Anterior cingulate cortex (tissue), 58 donors: ENCODE measurements at regions not wholly inside any gene's neighbourhood (a gene's known extent, or its start where the extent isn't known, plus 50 kb on each side); places are given as distances from the start of the nearest gene placed in this dataset.
"Not testable (repeated sequence)": the region's sequence is repeated elsewhere in the genome, so short reads cannot be mapped to it uniquely, and the experiment has no call there.

Experiments used
- DNase-seq, 58 donors: peaks; one replicate each; lab custom pipeline; 2025; lab: John Stamatoyannopoulos, UW

DNA sequence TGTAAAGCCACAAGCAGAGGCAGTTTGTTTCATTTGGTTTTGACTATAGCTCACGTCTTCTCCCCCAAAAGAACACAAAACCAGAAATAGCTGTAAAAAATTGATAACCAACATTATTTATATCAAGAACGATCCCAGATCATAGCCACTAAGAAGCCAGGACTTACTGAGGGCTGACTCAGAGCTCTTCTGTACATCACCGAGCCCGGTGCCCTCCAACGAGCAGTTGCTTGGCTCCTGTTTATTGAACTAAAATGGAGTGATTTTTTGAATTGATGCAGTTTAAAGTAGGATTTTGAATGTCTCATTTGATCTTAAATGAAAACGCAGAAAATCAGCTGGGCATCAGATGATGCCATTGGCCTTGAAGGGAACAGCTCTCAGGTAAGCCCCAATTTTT is 343.3 kb downstream of the INSIG2 start:
- DNase-seq, result no peak

DNA sequence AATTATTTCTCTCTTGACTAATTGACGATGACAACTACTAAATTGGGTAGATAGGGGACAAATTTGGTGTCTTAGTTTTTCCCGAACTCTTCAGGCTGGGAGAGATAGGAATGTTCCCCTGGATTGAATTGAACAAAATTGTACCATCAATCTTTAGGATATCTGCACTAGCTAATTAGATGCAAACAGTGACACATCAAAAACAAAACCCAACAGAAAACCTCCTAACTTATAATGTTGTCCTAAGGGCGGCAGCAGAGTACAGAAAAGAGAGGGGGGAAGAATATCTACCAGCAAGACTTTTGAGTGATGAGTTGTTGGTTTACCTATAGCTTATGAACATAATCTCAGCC is 342.9 kb downstream of the INSIG2 start:
- no peak for DNase-seq

DNA sequence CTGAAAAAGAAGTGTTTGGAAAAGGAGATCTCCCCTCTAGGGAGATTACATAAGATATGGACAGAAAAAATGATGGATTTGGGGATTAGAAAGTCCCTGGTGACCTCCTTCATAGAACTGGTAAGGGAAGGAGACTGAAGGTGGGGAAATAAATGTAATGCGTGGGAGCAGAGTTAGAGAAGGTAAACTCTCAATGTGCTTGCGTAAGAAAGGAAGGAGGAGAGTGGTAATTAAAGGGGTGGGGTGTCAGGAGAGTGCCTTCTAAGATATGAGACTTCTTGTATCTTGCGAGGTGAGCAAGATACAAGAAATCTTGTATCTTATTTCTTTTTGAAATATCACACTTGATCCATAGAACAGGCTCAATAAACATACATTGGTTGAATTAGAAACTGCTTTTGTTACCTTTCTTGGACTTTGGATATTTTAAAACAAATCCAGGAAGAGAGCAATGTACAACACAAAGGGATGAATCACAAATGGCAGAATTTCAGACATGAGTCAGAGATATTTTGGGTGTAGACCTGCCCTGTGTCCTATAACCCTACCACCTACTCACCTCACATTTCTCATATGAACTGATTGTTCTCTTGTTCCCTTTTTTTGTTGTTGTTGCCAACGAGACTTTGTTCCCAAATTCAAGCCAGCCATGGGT is 342.4 kb downstream of the INSIG2 start:
- no peak for DNase-seq

DNA sequence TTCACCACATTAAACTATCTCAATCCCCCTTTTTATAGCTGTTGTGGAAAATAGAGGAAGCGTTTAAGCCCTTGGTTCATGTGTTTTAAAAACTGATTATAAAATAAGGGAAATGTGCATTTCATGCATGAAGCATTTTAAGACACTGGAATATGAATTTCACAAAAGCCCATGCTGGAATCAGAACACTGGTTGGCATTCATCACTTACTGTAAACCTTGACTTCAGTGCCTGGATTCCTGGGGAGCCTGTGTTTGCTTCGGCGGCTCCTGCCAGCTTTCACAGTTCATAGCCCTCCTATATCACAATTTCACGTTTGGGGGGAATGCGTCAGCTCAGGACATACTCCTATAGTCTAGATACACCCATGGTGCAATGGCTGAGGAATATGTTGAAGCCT is 336.9 kb downstream of the INSIG2 start:
- DNase-seq, result no peak

DNA sequence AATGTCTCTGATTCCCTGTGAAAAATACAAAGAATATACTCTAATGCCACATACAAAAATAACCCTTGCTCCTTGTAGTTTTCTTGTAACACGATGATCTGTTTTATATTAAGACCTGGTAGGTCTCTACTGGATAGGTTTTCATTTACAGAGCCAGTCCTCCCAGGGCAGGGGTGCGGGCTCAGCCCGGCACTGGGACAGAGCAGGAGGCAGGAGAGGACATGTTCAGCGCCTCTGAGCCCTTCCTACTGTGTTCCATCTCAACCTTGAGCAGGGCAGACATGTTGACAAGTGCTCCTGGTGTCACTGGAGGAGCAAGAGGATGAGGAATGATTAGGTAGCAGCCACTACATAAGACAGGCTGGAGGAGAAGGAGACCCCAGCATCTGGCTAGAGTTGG is 335.5 kb downstream of the INSIG2 start:
- DNase-seq, result no peak

DNA sequence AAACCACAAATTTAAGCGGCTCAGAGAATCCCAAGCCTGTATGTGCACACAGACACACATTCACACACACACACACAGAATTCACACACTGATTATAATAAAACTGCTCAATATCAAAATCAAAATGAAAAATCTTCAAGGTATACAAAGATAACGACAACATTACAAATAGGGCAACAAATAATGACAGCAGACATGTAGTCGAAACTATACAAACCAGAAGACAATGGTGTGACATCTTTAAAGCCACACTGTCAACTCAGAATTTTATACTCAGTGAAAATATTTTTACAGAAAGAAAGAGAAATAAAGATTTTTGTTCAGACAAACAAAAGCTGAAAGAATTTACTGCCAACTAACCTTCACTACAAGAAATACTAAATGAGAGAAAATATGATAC is 333.4 kb downstream of the INSIG2 start:
- no peak for DNase-seq

DNA sequence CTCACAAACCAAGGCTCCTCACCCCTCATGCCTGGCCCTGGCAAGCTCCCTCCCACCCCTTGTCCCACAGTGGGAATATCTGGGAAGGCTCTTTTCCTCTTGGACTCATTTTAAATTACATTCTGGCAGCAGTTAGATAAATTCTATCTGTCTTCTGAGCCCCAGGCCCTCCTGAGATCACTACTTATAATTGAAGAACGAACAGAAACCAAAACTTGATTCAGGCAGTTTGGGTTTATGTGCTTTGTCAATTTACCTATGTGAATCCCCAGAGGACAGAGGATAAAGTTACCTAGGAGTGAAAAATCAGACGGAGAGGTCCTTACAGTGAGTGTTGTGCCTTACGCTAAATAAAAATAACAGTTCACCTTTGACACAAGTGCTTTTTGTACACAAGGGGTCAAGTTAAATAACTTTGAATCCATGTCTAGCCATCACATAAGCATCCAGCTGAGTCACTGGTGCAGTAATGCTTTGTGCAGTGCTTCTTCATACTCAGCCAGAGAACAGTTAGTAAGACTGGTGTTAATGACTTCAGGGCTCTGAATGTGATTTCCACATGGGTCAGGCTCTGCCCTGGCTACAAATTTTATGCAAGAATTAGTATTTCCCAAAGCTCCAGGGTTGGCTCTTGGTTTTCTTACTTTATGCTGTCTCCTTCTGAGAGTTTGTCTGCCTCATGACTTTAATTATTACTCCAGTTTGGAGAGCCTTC is 329.3 kb downstream of the INSIG2 start:
- DNase-seq, result no peak

DNA sequence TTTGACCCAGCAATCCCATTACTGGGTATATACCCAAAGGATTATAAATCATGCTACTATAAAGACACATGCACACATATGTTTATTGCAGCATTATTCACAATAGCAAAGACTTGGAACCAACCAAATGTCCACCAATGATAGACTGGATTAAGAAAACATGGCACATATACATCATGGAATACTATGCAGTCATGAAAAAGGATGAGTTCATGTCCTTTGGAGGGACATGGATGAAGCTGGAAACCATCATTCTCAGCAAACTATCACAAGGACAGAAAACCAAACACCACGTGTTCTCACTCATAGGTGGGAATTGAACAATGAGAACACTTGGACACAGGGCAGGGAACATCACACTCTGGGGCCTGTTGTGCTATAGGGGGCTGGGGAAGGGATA is 326.9 kb downstream of the INSIG2 start:
- DNase-seq, result not testable (repeated sequence)

DNA sequence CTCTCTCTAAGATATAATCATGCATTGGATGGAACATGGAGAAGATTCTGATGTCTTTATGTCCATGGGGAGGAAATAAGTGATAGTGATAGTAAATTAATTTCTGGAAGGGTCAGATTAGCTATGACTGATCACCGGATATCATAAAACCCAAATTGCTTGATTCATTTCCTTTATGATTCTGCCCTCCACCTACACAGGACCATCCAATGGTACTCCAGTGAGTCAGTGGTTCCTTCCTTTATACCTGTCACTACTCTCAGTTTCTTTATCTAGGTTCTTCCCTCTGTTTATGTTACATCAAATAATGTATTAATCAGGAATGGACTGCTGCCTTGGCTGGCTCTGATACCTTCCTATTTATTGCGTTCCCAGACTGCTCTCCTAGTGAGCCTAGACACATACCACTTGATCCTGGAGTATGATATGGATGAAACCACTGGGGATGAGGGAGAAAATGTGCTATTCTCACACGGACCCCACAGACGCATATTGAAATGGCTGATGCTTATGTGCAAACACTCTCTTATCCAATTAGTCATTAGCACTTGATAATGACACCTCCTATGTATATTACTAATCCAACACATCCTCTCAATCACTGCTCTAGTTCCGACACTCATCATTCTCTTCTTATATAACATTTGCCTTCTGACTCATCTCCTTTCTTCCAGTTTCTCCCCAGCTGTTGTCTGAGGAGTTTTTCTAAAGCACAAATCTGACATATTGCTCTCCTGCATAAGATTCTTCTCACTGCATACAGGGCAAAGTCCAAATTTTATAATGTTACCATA is 315.6 kb downstream of the INSIG2 start:
- DNase-seq, result no peak

DNA sequence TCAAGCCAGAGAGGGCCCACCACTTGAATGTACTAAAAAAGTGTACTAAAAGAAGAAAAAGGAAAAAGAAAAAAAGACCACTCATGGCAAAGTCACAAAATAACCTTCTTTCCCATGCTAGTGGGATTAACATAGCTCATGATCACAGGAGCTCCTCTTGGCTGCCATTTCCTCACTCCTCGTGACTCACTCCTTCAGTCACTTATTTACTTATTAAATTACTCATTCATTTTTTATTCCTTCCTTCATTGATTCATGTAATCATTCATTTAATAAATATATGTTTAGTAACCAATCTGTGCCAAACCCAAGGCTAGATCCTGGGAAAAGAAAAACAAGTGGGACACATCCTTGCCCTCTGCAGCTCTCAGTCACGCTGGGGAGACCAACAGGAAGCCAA is 300.5 kb downstream of the INSIG2 start:
- no peak for DNase-seq

DNA sequence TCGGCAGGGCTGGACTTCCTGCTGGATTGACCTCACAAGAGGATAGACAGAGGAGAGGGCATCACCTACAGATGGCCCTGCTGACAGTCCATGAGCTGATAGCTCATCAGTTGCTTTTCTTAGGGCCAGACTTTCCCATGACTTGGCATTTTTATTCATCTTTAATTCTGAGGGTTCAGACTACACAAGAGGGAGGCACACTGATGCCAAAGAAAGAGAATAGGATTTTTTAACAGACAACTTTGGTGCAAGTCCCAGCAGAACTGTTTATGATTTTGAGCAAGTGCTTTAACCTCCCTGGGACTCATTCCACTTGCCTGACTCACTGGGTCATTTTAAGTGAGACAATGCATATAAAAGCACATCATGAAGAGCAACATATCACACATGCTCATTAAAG is 299.2 kb downstream of the INSIG2 start:
- no peak for DNase-seq

DNA sequence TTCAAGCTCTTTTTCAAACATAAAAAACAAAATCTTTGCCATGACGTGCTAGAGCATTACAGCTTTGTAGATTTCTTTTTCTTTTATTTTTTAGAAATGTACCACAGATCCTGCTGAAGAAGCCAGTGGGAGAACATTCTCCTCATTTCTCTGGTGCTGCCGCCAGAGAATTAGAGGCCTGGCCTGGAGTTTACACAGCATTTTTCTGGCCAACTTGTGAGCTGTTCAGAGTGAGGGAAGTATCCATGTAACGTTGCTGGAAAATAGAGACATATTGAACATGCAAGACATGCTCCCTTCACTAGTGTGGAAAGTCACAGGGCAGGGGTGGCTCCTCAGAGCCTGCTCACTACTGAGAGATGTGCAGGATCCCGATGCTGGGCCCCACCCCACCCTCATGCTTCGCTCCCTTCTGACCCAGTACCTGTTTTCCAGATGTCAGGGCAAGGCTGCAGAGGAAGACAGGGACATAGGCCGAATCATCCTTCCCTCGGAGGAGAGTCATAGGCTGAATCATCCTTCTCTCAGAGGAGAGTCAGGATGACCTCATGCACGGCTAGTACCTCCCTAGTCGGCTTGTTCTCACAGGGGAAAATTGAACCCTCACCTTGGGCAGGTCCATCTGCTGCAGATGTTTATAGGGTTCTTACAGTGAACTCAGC is 298.5 kb downstream of the INSIG2 start:
- DNase-seq, result no peak

DNA sequence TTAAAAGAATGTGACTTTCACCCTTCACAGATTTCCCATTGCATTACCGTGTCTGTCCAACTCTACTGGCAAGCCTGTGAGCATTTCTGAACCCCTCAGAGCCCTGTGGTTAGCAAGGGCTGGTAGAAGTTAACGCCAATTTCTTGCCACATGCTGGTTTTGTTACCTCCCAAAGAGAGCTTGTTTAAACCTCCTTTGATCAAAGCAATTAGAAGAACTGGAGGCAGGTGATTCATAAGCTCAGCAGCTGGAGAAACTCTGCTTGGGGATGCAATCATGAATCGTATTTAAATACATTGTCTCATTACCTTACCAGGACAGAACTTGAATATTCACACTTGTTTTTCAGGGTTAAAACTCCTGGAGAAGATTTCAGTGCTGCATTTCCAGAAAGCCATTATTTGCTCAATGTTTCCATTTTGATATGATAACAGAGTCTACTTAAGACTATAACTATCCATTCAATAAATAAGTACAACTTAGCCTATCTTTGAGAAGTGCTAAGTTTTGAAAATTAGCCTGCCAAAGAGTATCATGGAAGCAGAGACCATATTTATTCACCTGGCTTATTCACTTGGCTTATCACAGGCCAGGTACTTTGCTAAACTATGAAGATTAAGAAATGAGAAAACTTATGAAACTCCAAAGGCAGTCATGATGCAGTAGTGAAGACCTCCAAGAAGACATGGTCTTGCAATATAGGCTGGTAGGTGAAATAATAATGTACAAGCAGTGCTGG is 292.8 kb downstream of the INSIG2 start:
- no peak for DNase-seq

DNA sequence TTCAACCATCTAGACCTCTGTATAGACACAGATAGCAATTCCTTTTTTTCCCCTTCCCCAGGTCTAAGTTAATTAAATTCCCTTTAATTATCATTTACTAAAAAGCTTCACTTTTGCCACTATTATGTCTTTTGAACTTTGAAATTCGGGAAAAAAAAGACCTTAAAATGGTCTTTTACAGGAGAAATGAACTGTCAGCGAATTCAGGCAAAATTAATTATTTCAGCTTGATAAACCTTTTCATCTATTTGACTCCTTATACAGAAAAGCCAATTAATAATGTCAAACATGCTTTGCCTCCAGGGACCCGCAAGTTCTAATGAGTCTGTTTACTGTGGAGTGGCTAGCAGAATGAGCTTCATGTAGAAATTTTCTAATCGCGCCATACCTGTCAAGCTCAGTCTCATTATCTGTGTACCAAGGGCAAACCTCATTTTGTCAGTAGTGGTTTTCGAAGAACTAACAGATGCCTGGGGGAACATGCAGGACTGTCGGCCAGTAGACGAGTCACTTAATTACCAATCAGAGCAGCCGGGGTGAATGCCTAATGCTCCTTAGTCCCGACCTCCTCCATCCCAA is 287.7 kb downstream of the INSIG2 start:
- DNase-seq, result no peak

DNA sequence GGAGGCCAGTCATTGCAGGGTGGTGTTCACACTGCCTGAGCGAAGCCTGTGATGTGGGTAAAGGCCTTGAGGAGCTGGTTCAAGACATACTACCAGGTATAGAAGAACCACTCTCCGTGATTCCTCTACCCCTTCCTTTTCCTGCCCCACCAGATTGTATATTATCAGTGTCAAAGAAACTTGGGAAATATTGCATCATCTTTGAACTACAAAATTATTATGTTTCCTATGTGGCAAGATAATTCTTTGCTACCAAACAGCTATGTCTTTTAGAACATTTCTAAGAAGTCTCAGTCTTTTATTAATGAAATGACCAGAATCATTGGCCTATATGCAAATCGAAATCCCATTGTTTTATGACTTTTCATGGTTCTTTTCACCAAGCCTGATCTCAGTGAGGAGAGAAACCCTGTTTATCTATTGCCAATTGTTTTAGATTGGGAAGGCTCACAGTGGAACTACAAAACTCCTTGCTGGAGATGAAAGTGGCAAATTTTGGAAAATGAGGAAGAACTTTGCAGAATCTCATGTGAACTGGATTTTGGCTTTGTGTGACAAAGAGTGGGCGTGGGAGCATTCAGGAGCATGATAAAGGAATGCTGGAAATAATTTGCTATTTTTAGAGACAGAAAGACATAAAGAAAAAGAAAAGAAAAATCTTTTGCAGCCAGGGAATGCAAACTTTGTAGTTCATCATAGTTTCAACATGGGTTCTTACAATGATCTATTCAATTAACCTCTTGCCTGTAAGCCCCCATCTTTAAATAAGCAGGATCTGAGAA is 286.9 kb downstream of the INSIG2 start:
- DNase-seq, result no peak

DNA sequence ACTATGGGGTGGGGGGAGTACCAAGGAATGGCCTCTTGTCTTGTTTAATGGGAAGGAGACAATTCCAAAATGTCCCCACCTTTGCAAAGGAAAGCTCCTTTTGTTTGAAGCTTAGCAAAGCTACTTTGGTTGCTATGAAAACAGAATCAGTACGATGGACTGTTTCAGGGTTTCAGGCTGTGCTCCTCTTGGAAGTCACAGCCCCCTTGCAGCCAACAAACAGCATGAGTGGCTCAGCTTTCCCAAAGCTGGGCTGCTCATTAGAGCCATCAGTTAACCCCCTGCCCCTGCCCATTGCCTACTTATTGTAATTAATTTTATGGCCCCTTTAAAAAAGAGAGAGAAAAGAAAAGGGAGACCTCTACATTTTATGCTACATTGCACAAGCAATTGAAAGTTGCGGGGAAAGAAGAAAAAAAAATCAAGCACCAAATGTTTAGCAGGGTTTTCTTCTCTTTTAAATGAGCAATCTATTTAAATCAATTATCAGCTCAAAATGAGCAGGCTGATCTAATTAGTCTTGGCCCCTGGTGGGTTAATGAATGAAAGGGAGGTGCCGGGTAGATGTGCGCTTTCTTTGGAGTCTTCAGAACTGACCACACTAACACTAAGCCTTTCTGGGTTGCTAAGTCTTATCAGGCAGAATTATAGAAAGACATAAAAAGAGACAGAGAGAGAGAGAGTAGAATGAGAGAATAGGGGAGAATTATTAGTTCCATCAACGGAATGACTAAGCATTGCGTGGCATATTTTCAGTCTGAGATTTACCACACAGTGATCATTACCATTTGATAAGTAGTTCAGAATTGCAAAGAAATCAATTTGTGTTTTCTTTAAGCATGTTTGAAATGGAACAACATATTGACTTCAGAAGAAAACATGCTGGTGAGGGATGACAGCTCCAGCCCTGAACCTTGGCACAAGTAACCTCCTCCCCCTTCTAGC is 284.9 kb downstream of the INSIG2 start:
- no peak for DNase-seq

DNA sequence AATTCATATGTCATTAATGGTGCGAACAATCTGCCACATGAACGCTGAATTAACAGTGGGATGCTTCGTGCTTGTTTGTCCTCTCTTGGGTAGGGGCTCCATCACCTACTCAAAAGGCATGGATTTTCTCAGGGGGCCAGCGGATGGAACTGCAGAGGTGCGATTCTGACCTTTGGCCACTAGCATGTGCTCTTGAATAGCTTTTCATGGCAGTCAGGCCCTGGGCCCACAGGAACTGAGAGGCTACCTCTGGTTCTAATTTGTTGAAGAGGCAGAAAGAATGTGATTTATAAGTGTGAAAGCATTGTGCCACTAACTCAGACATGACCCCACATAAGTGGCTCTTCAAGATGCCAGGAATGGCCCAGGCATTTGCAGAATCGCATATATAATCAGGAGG is 283.2 kb downstream of the INSIG2 start:
- no peak for DNase-seq

DNA sequence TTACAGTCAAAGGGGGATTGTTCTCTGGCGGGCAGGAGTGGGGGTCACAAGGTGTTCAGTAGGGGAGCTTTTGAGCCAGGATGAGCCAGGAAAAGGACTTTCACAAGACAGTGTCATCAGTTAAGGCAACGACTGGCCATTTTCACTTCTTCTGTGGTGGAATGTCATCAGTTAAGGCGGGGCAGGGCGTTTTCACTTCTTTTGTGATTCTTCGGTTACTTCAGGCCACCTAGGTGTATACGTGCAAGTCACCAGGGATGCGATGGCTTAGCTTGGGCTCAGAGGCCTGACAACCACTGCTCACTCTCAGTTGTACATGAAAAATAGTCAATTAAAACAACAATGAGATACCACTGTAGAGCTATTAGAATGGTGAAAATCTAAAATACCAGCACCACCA is 281.2 kb downstream of the INSIG2 start:
- not testable (repeated sequence) for DNase-seq
